RWPE1 (cell line): ENCODE measurements at regions not wholly inside any gene's neighbourhood (a gene's known extent, or its start where the extent isn't known, plus 50 kb on each side); places are given as distances from the start of the nearest gene placed in this dataset.
"Not testable (repeated sequence)": the region's sequence is repeated elsewhere in the genome, so short reads cannot be mapped to it uniquely, and the experiment has no call there.

ENCODE experiments used
- CTCF ChIA-PET: fragments of 350-600 bp; sonication (Branson Sonifier 250); formaldehyde crosslinking; extraction: SDS; loops from one replicate; lab custom pipeline; 2021; lab: Yijun Ruan, JAX
- POLR2A ChIA-PET: fragments of 400-600 bp; formaldehyde crosslinking; extraction: SDS; loops from one replicate; lab custom pipeline; 2020; ENCODE audit warnings: antibody characterized with exemption; ENCODE audit not compliant: low non-redundant PET; lab: Yijun Ruan, JAX
- DNase-seq: peaks from one replicate; pipeline ENCODE4 v3.0.0; 2012; ENCODE audit warnings: low spot score
- H3K27ac ChIP-seq: fragments of 450-650 bp; 2 replicates; pipeline ENCODE4 v1.5.1; 2017
- CTCF ChIP-seq: fragments of 450-650 bp; conservative IDR thresholded peaks from 2 replicates; pipeline ENCODE4 v1.5.1; 2017; ENCODE audit warnings: low read depth, mild to moderate bottlenecking

- TF ChIP-seq CTCF = no peak
- H3K27ac ChIP-seq = no peak overlapping the region
- ChIA-PET POLR2A (no interaction called here), CTCF (no interaction called here)
- no peak for DNase-seq
Observed at GRCh38 chr3:59374091-59374817, 324.4 kb upstream of the CFAP20DC start.

- no peak for TF ChIP-seq CTCF
- ChIA-PET POLR2A (no interaction called here), CTCF (no interaction called here)
- no peak for DNase-seq
- H3K27ac ChIP-seq = no peak overlapping the region
Observed at GRCh38 chr3:59372346-59372745, 322.5 kb upstream of the CFAP20DC start.

GRCh38 chr3:59368900-59369675 is 319.3 kb upstream of the CFAP20DC start:
- TF ChIP-seq CTCF = no peak
- ChIA-PET CTCF (interaction anchor here (0.7 kb wide), 1 partner anchor 13 kb away, joined by 3 read pairs; no protein-coding TSS in a partner anchor), POLR2A (no interaction called here)
- no peak for DNase-seq
- H3K27ac ChIP-seq = no peak overlapping the region

GRCh38 chr3:59367150-59367549 is 317.3 kb upstream of the CFAP20DC start:
- DNase-seq = no peak
- CTCF ChIA-PET = no interaction called here
- POLR2A ChIA-PET = no interaction called here
- no peak overlapping the region for H3K27ac ChIP-seq
- no peak for TF ChIP-seq CTCF

- TF ChIP-seq CTCF = no peak
- DNase-seq = no peak
- H3K27ac ChIP-seq = no peak overlapping the region
- ChIA-PET CTCF (no interaction called here), POLR2A (no interaction called here)
Observed at GRCh38 chr3:59366218-59366617, 316.4 kb upstream of the CFAP20DC start.

- no peak overlapping the region for H3K27ac ChIP-seq
- DNase-seq = no peak
- CTCF ChIA-PET = no interaction called here
- POLR2A ChIA-PET = no interaction called here
- no peak for TF ChIP-seq CTCF
Observed at GRCh38 chr3:59364496-59364895, 314.7 kb upstream of the CFAP20DC start.

GRCh38 chr3:59360312-59360711 is 310.5 kb upstream of the CFAP20DC start:
- H3K27ac ChIP-seq, POLR2A ChIA-PET, DNase-seq: not testable (repeated sequence)
- CTCF ChIA-PET = interaction anchor here (0.7 kb wide), 1 partner anchor 24 kb away, joined by 3 read pairs; no protein-coding TSS in a partner anchor
